HepG2 (cell line): ENCODE measurements at regions not wholly inside any gene's neighbourhood (a gene's known extent, or its start where the extent isn't known, plus 50 kb on each side); places are given as distances from the start of the nearest gene placed in this dataset.

ENCODE experiments used
- EZH2 ChIP-seq: conservative IDR thresholded peaks from 2 replicates; pipeline ENCODE4 v1.6.1; 2012; ENCODE audit warnings: mild to moderate bottlenecking, low read depth, low read length, moderate library complexity
- FOXP1 ChIP-seq, 2 experiments: fragments of 450-650 bp in 1 of 2; IDR thresholded peaks; 2 replicates each; pipeline ENCODE4 v1.6.1; 2017 to 2018; ENCODE audit warnings: antibody characterized with exemption in 1 of 2
- IRF2 ChIP-seq: IDR thresholded peaks from 2 replicates; pipeline ENCODE4 v1.6.1; 2018; ENCODE audit warnings: missing genetic modification reagents, missing compliant biosample characterization
- JUND ChIP-seq: sonication (generic); formaldehyde crosslinking; IDR thresholded peaks from 2 replicates; pipeline ENCODE4 v1.8.0; 2022; ENCODE audit warnings: mild to moderate bottlenecking, missing genetic modification reagents
- LCORL ChIP-seq, 2 experiments: fragments of 450-650 bp in 1 of 2; sonication (generic) in 1 of 2; formaldehyde crosslinking in 1 of 2; IDR thresholded peaks; 2 replicates each; pipeline versions ENCODE4 v1.5.0 to v1.6.1; 2017 to 2020; ENCODE audit warnings: antibody characterized with exemption in 1 of 2, missing genetic modification reagents in 1 of 2
- MNT ChIP-seq: fragments of 450-650 bp; IDR thresholded peaks from 2 replicates; pipeline ENCODE4 v1.6.1; 2016
- NPAS2 ChIP-seq: sonication (generic); formaldehyde crosslinking; IDR thresholded peaks from 2 replicates; pipeline ENCODE4 v1.8.0; 2022; ENCODE audit warnings: mild to moderate bottlenecking, missing genetic modification reagents, borderline replicate concordance
- POGK ChIP-seq: sonication (generic); formaldehyde crosslinking; conservative IDR thresholded peaks from 2 replicates; pipeline ENCODE4 v1.8.0; 2022; ENCODE audit warnings: mild to moderate bottlenecking, moderate library complexity, missing genetic modification reagents
- ZBTB3 ChIP-seq: sonication (generic); formaldehyde crosslinking; IDR thresholded peaks from 2 replicates; pipeline ENCODE4 v1.4.0; 2020; ENCODE audit warnings: low read depth, mild to moderate bottlenecking, moderate library complexity, missing genetic modification reagents, borderline replicate concordance
- ZFP36L2 ChIP-seq: sonication (generic); formaldehyde crosslinking; IDR thresholded peaks from 2 replicates; pipeline ENCODE4 v1.4.0; 2020; ENCODE audit warnings: missing genetic modification reagents
- ZNF484 ChIP-seq: sonication (generic); formaldehyde crosslinking; IDR thresholded peaks from 2 replicates; pipeline ENCODE4 v1.5.1; 2020; ENCODE audit warnings: mild to moderate bottlenecking, low read depth, missing genetic modification reagents, borderline replicate concordance
- ZNF644 ChIP-seq: IDR thresholded peaks from 2 replicates; pipeline ENCODE4 v1.6.1; 2016; ENCODE audit warnings: low read depth
- ZNF672 ChIP-seq: sonication (generic); formaldehyde crosslinking; IDR thresholded peaks from 2 replicates; pipeline ENCODE4 v1.8.1; 2022; ENCODE audit warnings: missing genetic modification reagents
- TF ChIP-seq, protein P1 (sequence below), 2 experiments: sonication (generic) in 1 of 2; formaldehyde crosslinking in 1 of 2; IDR thresholded peaks; 2 replicates each; pipeline versions ENCODE4 v1.6.1 to v1.9.0; 2014 to 2022; ENCODE audit warnings: antibody characterized with exemption in 1 of 2, borderline replicate concordance in 1 of 2, inconsistent platforms in 1 of 2, low read depth in 1 of 2, missing genetic modification reagents in 1 of 2
- TF ChIP-seq, protein P2 (sequence below): sonication (generic); formaldehyde crosslinking; IDR thresholded peaks from 2 replicates; pipeline ENCODE4 v1.5.0; 2020; ENCODE audit warnings: missing genetic modification reagents
- TF ChIP-seq, protein P3 (sequence below): sonication (generic); formaldehyde crosslinking; IDR thresholded peaks from 2 replicates; pipeline ENCODE4 v1.4.0; 2020; ENCODE audit warnings: low read depth, mild to moderate bottlenecking, missing genetic modification reagents

- TF ChIP-seq, protein P1, sequence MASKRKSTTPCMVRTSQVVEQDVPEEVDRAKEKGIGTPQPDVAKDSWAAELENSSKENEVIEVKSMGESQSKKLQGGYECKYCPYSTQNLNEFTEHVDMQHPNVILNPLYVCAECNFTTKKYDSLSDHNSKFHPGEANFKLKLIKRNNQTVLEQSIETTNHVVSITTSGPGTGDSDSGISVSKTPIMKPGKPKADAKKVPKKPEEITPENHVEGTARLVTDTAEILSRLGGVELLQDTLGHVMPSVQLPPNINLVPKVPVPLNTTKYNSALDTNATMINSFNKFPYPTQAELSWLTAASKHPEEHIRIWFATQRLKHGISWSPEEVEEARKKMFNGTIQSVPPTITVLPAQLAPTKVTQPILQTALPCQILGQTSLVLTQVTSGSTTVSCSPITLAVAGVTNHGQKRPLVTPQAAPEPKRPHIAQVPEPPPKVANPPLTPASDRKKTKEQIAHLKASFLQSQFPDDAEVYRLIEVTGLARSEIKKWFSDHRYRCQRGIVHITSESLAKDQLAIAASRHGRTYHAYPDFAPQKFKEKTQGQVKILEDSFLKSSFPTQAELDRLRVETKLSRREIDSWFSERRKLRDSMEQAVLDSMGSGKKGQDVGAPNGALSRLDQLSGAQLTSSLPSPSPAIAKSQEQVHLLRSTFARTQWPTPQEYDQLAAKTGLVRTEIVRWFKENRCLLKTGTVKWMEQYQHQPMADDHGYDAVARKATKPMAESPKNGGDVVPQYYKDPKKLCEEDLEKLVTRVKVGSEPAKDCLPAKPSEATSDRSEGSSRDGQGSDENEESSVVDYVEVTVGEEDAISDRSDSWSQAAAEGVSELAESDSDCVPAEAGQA (IDR thresholded peaks at IDR 0.05; ENCODE audit: low read depth), result no peak
- TF ChIP-seq, protein P1 (CRISPR knock-in tag; IDR thresholded peaks at IDR 0.05; ENCODE audit: borderline replicate concordance), result no peak
- TF ChIP-seq ZNF484 (CRISPR knock-in tag), result no peak
- no peak for TF ChIP-seq LCORL (IDR thresholded peaks at IDR 0.05)
- TF ChIP-seq LCORL (CRISPR knock-in tag; IDR thresholded peaks at IDR 0.05), result peak; percentile 42; the same call in 1 of the 2 replicates
- no peak for TF ChIP-seq POGK
- no peak for TF ChIP-seq NPAS2 (CRISPR knock-in tag)
- TF ChIP-seq, protein P2, sequence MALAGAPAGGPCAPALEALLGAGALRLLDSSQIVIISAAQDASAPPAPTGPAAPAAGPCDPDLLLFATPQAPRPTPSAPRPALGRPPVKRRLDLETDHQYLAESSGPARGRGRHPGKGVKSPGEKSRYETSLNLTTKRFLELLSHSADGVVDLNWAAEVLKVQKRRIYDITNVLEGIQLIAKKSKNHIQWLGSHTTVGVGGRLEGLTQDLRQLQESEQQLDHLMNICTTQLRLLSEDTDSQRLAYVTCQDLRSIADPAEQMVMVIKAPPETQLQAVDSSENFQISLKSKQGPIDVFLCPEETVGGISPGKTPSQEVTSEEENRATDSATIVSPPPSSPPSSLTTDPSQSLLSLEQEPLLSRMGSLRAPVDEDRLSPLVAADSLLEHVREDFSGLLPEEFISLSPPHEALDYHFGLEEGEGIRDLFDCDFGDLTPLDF (CRISPR knock-in tag), result peak; percentile 34; the same call in 1 of the 2 replicates
- TF ChIP-seq EZH2, result no peak
- no peak for TF ChIP-seq ZFP36L2 (CRISPR knock-in tag)
- TF ChIP-seq ZNF672, result no peak
- TF ChIP-seq ZBTB3, result no peak
- TF ChIP-seq, protein P3, sequence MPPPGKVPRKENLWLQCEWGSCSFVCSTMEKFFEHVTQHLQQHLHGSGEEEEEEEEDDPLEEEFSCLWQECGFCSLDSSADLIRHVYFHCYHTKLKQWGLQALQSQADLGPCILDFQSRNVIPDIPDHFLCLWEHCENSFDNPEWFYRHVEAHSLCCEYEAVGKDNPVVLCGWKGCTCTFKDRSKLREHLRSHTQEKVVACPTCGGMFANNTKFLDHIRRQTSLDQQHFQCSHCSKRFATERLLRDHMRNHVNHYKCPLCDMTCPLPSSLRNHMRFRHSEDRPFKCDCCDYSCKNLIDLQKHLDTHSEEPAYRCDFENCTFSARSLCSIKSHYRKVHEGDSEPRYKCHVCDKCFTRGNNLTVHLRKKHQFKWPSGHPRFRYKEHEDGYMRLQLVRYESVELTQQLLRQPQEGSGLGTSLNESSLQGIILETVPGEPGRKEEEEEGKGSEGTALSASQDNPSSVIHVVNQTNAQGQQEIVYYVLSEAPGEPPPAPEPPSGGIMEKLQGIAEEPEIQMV (CRISPR knock-in tag), result no peak; the same call in 1 of the 2 replicates
- TF ChIP-seq IRF2 (CRISPR knock-in tag), result peak; percentile 34
- TF ChIP-seq JUND (CRISPR knock-in tag), result no peak
- no peak for TF ChIP-seq FOXP1 (IDR thresholded peaks at IDR 0.05)
- no peak for TF ChIP-seq FOXP1 (CRISPR knock-in tag; IDR thresholded peaks at IDR 0.05)
- TF ChIP-seq ZNF644 (CRISPR knock-in tag), result no peak
- no peak for TF ChIP-seq MNT
Observed at GRCh38 chr1:90850898-90851710, 134.0 kb upstream of the BARHL2 start (continued).
